Heart left ventricle (tissue), 16 donors: ENCODE measurements at regions not wholly inside any gene's neighbourhood (a gene's known extent, or its start where the extent isn't known, plus 50 kb on each side); places are given as distances from the start of the nearest gene placed in this dataset.

Experiments
- ATAC-seq, 4 donors: fragments of 200-7000 bp; cut with Tn5 transposase; one replicate each; pipeline ENCODE4 v1.9.1; 2020 to 2022; ENCODE audit warnings: moderate library complexity in 4 of 4, mild to moderate bottlenecking in 3 of 4, moderate number of reproducible peaks in 1 of 4
- DNase-seq, 5 donors: peaks; one replicate each; pipeline ENCODE4 v3.0.0-alpha.2; 2020
- H3K27ac ChIP-seq, 12 donors: fragments of 200-600 bp; sonication (generic) in 4 of 12; one replicate each; pipeline versions ENCODE4 v1.5.0 to v1.8.0; 2016 to 2022; ENCODE audit warnings: mild to moderate bottlenecking in 2 of 12
- H3K27me3 ChIP-seq, 9 donors: fragments of 200-600 bp; sonication (generic) in 2 of 9; one replicate each; pipeline versions ENCODE4 v1.5.1 to v1.8.0; 2016 to 2022; ENCODE audit warnings: mild to moderate bottlenecking in 3 of 9
- H3K36me3 ChIP-seq, 9 donors: fragments of 200-600 bp; sonication (generic) in 2 of 9; one replicate each; pipeline versions ENCODE4 v1.5.0 to v1.8.0; 2018 to 2022; ENCODE audit warnings: mild to moderate bottlenecking in 2 of 9
- H3K4me1 ChIP-seq, 12 donors: fragments of 200-600 bp; sonication (generic) in 4 of 12; one replicate each; pipeline versions ENCODE4 v1.5.0 to v1.8.0; 2016 to 2022; ENCODE audit warnings: mild to moderate bottlenecking in 3 of 12
- H3K4me3 ChIP-seq, 12 donors: fragments of 200-600 bp; sonication (generic) in 4 of 12; one replicate each; pipeline versions ENCODE4 v1.5.0 to v1.8.0; 2017 to 2022; ENCODE audit warnings: mild to moderate bottlenecking in 9 of 12, moderate library complexity in 4 of 12
- H3K9me3 ChIP-seq, 12 donors: fragments of 200-600 bp; sonication (generic) in 4 of 12; one replicate each; pipeline versions ENCODE4 v1.5.0 to v1.8.0; 2016 to 2022; ENCODE audit warnings: mild to moderate bottlenecking in 1 of 12
- POLR2A ChIP-seq, 2 donors: fragments of 450-650 bp; IDR thresholded peaks; one replicate each; pipeline ENCODE4 v1.6.1; 2017; ENCODE audit warnings: antibody characterized with exemption in 2 of 2, mild to moderate bottlenecking in 2 of 2, moderate library complexity in 2 of 2
- WGBS, 4 donors: extraction: QIAGEN DNeasy Blood & Tissue Kit in 2 of 4; methylation state at CpG; one replicate each; pipeline versions ENCODE4 v1.1.5 to v1.1.7; 2013 to 2018; 5-methylcytosine and 5-hydroxymethylcytosine counted together
- intact Hi-C, 10 donors: fragments of 100-400 bp; cut with DNase I; formaldehyde crosslinking; loops; one replicate each; pipeline versions ENCODE4 v1.11.1 to v1.14.2; 2022
- TF ChIP-seq, protein P1 (sequence below), 12 donors: fragments of 200-600 bp; sonication (generic) in 4 of 12; IDR thresholded peaks; one replicate each; pipeline versions ENCODE4 v1.5.0 to v1.8.0; 2018 to 2022; ENCODE audit warnings: antibody characterized with exemption in 12 of 12, mild to moderate bottlenecking in 5 of 12
- donor health status: ischemic (EF 13 %, LVEDD 7.1; RV severe dilation, severe dysfunction).
- donor health status: healthy with polysubstance abuse.
- donor health status: DM: no; HTN: yes; CAD: no.
- donor health status: DM: no; HTN: no; CAD: no.
- donor health status: ischemic (EF 25% LVEDD 6.9; RV normal size, moderate dysfunction).
- donor health status: ischemic (EF 25% LVEDD 5.7; RV mildly dilated, moderate dysfunction).
- donor health status: healthy.
- donor health status: DM: yes; HTN: yes; CAD: no.
- donor health status: ischemic (EF 35%, LVEDD 5.7; RV mildly dilated, moderate dysfunction).
- donor health status: nonischemic (EF 11% LVEDD 7.7; RV severe dilation, severe dysfunction).
- donor health status: DM: yes; HTN: yes; CAD: no.
- donor health status: PGD.
- donor health status: ischemic (EF 29% LVEDD 5.4; RV normal size, mild dysfunction).
- donor health status: nonischemic (EF 23%, LVEDD 6.1; RV moderate dilation, normal function).

GRCh38 chr15:31473385-31474058 lies 146.9 kb downstream of the KLF13 start:
- no peak for TF ChIP-seq POLR2A (IDR thresholded peaks at IDR 0.05)
- TF ChIP-seq, protein P1, sequence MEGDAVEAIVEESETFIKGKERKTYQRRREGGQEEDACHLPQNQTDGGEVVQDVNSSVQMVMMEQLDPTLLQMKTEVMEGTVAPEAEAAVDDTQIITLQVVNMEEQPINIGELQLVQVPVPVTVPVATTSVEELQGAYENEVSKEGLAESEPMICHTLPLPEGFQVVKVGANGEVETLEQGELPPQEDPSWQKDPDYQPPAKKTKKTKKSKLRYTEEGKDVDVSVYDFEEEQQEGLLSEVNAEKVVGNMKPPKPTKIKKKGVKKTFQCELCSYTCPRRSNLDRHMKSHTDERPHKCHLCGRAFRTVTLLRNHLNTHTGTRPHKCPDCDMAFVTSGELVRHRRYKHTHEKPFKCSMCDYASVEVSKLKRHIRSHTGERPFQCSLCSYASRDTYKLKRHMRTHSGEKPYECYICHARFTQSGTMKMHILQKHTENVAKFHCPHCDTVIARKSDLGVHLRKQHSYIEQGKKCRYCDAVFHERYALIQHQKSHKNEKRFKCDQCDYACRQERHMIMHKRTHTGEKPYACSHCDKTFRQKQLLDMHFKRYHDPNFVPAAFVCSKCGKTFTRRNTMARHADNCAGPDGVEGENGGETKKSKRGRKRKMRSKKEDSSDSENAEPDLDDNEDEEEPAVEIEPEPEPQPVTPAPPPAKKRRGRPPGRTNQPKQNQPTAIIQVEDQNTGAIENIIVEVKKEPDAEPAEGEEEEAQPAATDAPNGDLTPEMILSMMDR (IDR thresholded peaks at IDR 0.05) = no peak
- Histone ChIP-seq H3K9me3 (no peaks in the 10 kb centered on the region), H3K4me3 (peak overlapping the region in 2 of 12 donors; percentile 21 to 43), H3K27ac (peak overlapping the region in 4 of 12 donors; percentile 24 to 83 (median 34)), H3K4me1 (peaks cover 0 to 23% (median 12%) of the 10 kb centered on the region in 12 donors), H3K36me3 (no peaks in the 10 kb centered on the region), H3K27me3 (no peaks in the 10 kb centered on the region)
- 67 to 81% (median 72%) methylated on average over 6 of the region's 6 CpGs for WGBS, 4 donors
- intact Hi-C loops = no loop called here
- no peak for ATAC-seq
- peak in 1 of 5 donors; percentile 12 for DNase-seq

GRCh38 chr15:31474059-31474868 lies 147.6 kb downstream of the KLF13 start:
- WGBS, 4 donors = 82 to 91% (median 88%) methylated on average over 10 of the region's 10 CpGs
- intact Hi-C loops = no loop called here
- DNase-seq = no peak
- Histone ChIP-seq H3K36me3 (no peaks in the 10 kb centered on the region), H3K4me3 (no peak overlapping the region), H3K27me3 (no peaks in the 10 kb centered on the region), H3K9me3 (no peaks in the 10 kb centered on the region), H3K4me1 (peaks cover 0 to 23% (median 12%) of the 10 kb centered on the region in 12 donors), H3K27ac (no peak overlapping the region)
- ATAC-seq = no peak
- TF ChIP-seq POLR2A (IDR thresholded peaks at IDR 0.05) = no peak
- TF ChIP-seq, protein P1 (IDR thresholded peaks at IDR 0.05) = no peak

DNA sequence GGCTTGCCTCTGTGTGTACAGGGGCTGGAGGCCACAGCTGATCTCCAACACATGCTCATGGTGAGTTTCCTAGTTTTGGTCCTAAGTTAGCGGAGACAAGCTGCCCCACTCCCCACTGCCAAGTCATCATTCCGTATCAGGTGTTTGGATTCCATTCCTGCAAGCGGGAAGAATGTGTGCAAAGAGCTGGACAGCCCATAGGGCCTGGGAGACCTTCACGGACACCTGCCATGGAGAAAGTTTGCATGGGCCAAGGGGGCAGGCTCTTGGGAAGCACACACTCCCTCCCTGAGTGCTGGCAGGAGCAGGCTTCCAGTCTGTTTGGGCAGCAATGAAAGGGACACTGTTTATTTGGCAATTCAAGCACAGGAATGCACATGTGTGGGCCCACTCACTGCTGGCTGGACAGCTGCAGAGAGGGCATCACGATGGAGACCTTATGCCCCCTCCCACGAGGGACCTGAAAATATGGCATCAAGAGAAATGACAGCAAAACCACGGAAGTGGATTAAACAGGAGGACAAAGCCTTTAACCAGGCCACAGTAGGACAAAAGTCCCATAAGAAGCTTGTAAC lies 149.7 kb downstream of the KLF13 start:
- ATAC-seq (no peak), DNase-seq (peak in 1 of 5 donors; percentile 7)
- Histone ChIP-seq H3K4me1 (peaks cover 0 to 23% (median 12%) of the 10 kb centered on the region in 12 donors), H3K27ac (no peak overlapping the region), H3K4me3 (no peak overlapping the region), H3K27me3 (peaks cover 0 to 6% (median 0%) of the 10 kb centered on the region in 9 donors), H3K9me3 (no peaks in the 10 kb centered on the region), H3K36me3 (no peaks in the 10 kb centered on the region)
- TF ChIP-seq, protein P1 (IDR thresholded peaks at IDR 0.05) = no peak
- TF ChIP-seq POLR2A (IDR thresholded peaks at IDR 0.05) = no peak
- 69 to 93% (median 87%) methylated on average over 5 to 7 of the region's 7 CpGs for WGBS, 4 donors
- intact Hi-C loops = no loop called here

- WGBS, 4 donors = 80 to 90% (median 85%) methylated on average over 4 to 5 of the region's 5 CpGs
- DNase-seq (peak in 1 of 5 donors; percentile 5), ATAC-seq (no peak)
- Histone ChIP-seq H3K36me3 (no peaks in the 10 kb centered on the region), H3K4me1 (peaks cover 0 to 20% (median 12%) of the 10 kb centered on the region in 12 donors), H3K27me3 (peaks cover 0 to 10% (median under 1%) of the 10 kb centered on the region in 9 donors), H3K9me3 (no peaks in the 10 kb centered on the region), H3K27ac (no peak overlapping the region), H3K4me3 (no peak overlapping the region)
- no peak for TF ChIP-seq POLR2A (IDR thresholded peaks at IDR 0.05)
- TF ChIP-seq, protein P1 (IDR thresholded peaks at IDR 0.05) = no peak
- intact Hi-C loops = no loop called here
Measured at GRCh38 chr15:31476866-31477265, 150.2 kb downstream of the KLF13 start.
